Stomach (tissue), 4 donors: ENCODE measurements at regions not wholly inside any gene's neighbourhood (a gene's known extent, or its start where the extent isn't known, plus 50 kb on each side); places are given as distances from the start of the nearest gene placed in this dataset.

Experiments used
- EP300 ChIP-seq: sonication (generic); formaldehyde crosslinking; IDR thresholded peaks from one replicate; pipeline ENCODE4 v1.6.1; 2017; ENCODE audit warnings: antibody characterized with exemption
- POLR2A ChIP-seq, 4 donors: fragments of 450-650 bp; IDR thresholded peaks; one replicate each; pipeline ENCODE4 v1.6.1; 2016; ENCODE audit warnings: antibody characterized with exemption in 4 of 4, control low read depth in 2 of 4, mild to moderate bottlenecking in 1 of 4, moderate library complexity in 1 of 4
- TF ChIP-seq, protein P1 (sequence below), 7 experiments: fragments of 450-650 bp in 4 of 7; fragments of 200-600 bp in 3 of 7; sonication (generic) in 3 of 7; IDR thresholded peaks; one replicate each; pipeline ENCODE4 v1.5.1; 2016 to 2019; ENCODE audit warnings: antibody characterized with exemption in 7 of 7, control low read depth in 2 of 7, mild to moderate bottlenecking in 1 of 7

DNA sequence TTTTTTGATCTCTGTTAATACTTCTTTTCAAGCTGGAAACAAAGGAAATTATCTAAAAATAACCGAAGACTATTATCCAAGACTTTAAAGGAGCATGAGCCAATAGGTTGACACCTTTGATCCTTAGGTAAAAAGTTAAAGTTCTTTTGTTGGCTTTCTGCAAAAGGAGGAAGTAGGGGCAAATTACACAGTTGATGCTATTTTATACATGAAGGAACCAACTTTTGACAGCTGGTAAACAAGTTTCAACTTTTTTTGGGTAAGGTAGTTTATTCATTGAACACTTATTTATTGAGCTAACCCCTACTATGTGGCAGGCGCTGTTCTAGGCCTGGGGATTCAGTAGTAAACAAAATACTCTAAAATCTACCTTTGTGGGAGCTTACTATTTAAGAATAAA is 66.6 kb upstream of the ZEB2 start:
- TF ChIP-seq EP300 = no peak
- TF ChIP-seq, protein P1, sequence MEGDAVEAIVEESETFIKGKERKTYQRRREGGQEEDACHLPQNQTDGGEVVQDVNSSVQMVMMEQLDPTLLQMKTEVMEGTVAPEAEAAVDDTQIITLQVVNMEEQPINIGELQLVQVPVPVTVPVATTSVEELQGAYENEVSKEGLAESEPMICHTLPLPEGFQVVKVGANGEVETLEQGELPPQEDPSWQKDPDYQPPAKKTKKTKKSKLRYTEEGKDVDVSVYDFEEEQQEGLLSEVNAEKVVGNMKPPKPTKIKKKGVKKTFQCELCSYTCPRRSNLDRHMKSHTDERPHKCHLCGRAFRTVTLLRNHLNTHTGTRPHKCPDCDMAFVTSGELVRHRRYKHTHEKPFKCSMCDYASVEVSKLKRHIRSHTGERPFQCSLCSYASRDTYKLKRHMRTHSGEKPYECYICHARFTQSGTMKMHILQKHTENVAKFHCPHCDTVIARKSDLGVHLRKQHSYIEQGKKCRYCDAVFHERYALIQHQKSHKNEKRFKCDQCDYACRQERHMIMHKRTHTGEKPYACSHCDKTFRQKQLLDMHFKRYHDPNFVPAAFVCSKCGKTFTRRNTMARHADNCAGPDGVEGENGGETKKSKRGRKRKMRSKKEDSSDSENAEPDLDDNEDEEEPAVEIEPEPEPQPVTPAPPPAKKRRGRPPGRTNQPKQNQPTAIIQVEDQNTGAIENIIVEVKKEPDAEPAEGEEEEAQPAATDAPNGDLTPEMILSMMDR (IDR thresholded peaks at IDR 0.05) = no peak
- TF ChIP-seq POLR2A (IDR thresholded peaks at IDR 0.05) = no peak
